Lung microvascular endothelial cell (primary cell): ENCODE measurements at regions not wholly inside any gene's neighbourhood (a gene's known extent, or its start where the extent isn't known, plus 50 kb on each side); places are given as distances from the start of the nearest gene placed in this dataset.

Experiments used
- DNase-seq, 2 donors: peaks; one replicate each; pipeline versions ENCODE4 v3.0.0 to v3.0.0-alpha.2; 2010; ENCODE audit warnings: low read depth in 2 of 2

DNA sequence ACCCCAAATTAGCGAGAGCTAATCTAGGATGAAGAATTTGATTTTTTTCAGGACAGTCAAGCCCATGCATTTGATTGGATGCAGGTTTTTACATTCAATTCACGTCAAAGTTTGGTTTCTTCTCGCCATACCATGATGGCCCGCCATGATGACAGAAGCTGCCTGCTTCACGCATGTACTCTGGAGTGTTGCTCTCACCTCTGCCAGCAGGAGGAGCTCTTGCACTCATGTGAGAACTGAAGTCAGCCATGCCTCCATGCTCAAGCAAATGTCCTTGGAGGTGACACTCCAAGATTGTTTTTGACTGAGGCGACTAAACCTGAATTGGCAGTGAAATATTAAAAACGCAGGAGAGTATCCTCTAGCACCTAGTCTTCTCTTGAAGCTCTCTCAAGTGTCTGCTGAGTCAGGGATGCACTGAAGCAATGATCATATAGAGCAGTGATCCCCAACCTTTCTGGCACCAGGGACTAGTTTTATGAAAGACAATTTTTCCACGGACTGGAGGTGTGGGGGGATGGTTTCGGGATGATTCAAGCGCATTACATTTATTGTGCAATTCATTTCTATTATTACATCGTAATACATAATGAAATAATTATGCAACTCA, 120.9 kb downstream of the SAMMSON start:
- peak; percentile 79 to 82 for DNase-seq

DNA sequence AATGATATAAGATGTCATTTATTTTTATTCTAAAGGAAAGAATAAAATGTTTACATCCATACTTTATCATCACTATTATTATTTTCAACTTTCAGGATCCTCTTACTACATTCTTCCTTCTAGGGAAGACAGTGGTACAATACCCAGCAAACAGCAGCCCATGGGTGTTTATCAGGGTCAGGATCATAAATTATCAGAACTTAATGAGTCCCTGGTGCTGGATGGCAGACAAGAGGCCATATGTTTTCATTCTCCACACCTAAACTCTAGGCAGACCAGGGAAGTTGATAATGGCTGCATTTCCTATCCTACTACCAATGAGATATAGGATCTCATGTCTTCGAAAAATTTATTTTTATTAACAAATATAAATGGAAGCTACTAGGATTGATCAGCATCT, 127.7 kb downstream of the SAMMSON start:
- DNase-seq = no peak

DNA sequence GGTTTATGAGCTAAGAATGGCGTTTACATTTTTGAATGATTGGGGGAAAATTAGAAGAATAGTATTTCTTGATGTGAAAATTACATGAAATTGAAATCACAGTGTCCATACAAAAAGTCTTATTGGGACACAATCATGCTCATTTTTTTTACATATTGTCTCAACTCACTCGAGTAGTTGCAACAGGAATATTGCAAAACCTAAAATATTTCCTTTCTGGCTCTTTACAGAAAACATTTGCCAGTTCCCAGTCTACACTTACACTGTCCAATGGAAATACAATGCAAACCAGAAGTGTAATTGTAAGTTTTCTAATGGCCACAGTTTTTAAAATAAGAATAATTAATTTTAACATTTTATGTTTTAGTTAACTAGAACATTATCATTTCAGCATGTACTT, 137.8 kb downstream of the SAMMSON start:
- DNase-seq = no peak

DNA sequence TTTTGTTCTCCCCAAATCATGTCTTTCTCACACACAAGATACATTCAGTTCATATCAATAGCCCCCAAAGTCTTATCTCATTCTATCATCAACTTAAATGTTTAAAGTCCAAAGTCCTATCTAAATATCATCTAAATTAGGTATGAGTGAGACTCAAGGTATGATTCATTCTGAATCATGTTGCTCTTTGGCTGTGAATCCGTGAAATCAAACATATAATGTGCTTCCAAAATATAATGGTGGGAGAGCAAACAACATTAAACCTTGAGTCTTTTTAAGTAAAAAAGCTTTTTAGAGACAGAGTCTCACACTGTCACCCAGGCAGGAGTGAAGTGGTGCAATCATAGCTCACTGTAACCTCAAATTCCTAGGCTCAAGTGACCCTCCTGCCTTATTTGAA, 139.1 kb downstream of the SAMMSON start:
- DNase-seq = no peak
